ENCODE measurements at regions not wholly inside any gene's neighbourhood (a gene's known extent, or its start where the extent isn't known, plus 50 kb on each side); places are given as distances from the start of the nearest gene placed in this dataset.
"Not testable (repeated sequence)": the region's sequence is repeated elsewhere in the genome, so short reads cannot be mapped to it uniquely, and the experiment has no call there.

- no peak for DNase-seq (ENCODE audit: low read depth)
Observed at GRCh38 chr4:82181789-82182188, 192.0 kb downstream of the HNRNPD start.

- DNase-seq (ENCODE audit: low read depth) = no peak
Observed at GRCh38 chr4:82172186-82172585, 201.6 kb downstream of the HNRNPD start.

- no peak for DNase-seq (ENCODE audit: low read depth)
Observed at GRCh38 chr4:82171531-82172155, 202.1 kb downstream of the HNRNPD start.

GRCh38 chr4:82149750-82150149 lies 224.0 kb downstream of the HNRNPD start:
- no peak for DNase-seq (ENCODE audit: low read depth)

DNA sequence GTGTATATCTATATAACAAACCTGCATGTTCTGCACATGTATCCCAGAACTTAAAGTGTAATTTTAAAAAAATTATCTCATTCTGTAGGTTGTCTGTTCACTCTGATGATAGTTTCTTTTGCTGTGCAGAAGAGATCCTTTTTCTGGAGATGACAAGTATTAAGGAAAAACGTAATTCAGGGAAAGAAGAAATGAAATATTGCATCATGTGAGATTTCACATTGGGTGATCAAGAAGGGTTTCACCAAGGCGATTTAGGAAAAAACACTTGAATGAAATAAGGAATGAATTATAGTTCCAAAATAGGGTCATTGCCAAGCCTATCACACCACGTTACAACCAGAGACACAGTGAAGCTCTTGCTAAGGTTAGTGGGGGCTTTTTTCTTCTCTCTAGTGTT lies 227.9 kb downstream of the HNRNPD start:
- DNase-seq (ENCODE audit: low read depth) = no peak

DNA sequence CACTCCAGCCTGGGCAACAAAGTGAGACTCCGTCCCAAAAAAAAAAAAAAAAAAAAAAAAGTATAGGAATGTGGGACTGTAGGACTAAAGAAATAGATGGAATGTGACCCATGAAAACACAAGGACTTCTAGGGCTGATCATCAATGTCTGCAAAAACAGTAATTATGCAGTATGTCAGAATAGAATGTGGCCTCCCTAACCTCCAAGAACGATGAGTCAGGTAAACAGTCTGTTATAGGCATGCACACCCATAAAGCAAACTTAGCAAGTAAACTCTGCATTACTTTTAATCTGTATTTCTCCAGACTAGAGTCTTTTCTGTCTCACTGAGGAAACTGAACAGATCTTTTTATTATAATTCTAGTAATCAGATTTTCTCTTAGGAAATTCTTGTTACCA lies 233.4 kb downstream of the HNRNPD start:
- no peak for DNase-seq (ENCODE audit: low read depth)

DNA sequence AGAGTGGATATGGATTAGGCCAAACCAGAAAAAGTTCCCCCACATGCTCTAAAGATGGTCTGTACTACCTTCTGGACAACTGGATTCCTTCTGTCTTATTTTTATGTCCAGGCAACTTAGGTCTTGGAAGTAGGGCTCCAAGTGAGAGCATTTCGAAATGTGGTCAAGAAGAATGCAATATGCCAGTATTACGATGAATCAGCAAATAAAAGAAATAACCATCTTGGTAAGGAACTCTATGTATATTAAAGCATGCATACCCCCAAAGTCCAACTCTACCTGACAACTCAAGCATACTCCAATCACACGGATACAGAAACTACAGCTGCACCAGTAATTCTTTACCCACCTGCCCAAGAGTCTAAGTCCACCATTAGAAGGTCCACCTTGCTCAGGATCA lies 234.5 kb downstream of the HNRNPD start:
- no peak for DNase-seq (ENCODE audit: low read depth)

GRCh38 chr4:82138374-82138773 lies 235.4 kb downstream of the HNRNPD start:
- DNase-seq (ENCODE audit: low read depth) = peak; percentile 1

DNA sequence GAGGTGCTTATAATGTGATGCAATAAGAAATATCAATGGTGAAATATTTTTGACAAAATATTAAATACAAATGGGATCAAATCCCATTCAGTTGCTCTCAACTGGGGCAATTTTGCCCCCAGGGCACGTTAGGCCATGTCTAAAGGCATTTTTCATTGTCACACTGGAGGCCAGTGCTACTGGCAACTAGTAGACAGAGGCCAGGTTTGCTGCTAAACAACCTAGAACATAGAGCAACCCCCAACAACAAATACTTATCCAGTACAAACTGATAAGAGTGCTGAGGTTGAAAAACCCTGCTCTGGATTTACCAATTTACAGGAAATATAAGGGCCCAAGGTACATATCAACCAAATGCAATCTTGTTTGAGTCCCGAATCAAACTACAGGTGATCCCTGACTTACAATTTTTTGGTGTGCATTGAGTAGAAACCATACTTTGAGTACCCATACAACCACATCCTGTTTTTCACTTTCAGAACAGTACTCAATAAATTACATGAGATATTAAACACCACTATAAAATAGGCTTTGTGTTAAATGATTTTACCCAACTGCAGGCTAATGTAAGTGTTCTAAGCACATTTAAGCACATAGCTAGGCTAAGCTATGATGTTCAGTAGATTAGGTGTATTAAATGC lies 237.5 kb downstream of the HNRNPD start:
- no peak for DNase-seq (ENCODE audit: low read depth)

DNA sequence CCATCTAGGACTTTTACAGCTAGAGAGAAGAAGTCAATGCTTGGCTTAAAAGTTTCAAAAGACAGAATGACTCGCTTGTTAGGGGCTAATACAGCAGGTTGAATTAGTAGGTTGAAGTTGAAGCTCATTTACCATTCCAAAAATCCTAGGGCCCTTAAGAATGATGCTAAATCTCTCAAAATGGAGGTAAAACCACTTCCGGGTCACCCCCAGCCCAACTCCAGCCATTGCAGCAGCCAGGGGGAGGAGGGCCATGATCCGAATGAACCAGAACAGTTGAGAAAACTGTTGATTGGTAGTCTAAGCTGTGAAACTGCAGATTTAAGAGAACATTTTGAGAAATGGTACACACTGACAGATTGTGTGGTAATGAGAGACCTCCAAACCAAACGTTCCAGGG lies 245.4 kb downstream of the HNRNPD start:
- no peak for DNase-seq (ENCODE audit: low read depth)

- DNase-seq (ENCODE audit: low read depth) = no peak
Observed at GRCh38 chr4:82126512-82127040, 247.2 kb downstream of the HNRNPD start.

- DNase-seq (ENCODE audit: low read depth) = no peak
Observed at GRCh38 chr4:82125787-82126297, 247.9 kb downstream of the HNRNPD start.

DNA sequence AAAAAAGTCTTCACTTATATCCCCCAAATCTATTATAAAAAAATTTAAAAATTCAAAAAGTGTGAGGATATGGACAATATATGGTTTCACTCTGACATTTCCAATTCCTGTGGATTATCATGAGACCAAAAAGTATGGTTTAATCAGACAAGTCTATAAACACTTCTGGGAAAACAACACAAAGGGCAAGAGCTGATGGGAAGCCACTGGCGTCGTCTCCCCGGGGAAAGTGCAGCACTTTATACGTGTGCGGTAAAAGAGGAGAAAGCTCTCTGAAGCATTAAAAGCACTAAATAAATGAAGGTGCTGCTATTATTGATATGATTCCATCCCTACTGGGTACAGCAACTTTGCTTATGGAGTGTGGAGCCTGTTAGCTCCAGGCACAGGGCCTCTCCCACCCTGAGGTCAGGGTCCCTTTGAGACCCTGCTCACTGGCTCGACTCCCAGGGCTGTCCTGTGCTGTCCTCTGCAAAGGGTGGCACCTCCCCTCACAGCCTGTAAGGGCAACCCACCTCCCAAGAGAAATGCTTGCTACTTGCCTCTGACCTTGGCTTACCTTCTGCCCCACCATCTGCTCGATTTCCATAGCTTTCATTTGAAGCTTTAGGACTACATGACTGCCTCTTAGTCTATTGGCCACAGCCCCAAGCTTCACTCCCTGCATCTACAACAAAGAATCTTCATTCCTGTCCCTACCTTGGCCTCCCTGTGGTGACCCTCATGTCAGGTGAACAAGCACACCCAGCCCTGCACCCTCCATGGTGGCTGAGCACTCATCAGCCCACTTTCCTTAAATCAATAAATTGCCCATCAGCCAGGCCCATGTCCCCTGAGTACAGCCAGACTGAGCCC lies 248.6 kb downstream of the HNRNPD start:
- DNase-seq (ENCODE audit: low read depth) = no peak

DNA sequence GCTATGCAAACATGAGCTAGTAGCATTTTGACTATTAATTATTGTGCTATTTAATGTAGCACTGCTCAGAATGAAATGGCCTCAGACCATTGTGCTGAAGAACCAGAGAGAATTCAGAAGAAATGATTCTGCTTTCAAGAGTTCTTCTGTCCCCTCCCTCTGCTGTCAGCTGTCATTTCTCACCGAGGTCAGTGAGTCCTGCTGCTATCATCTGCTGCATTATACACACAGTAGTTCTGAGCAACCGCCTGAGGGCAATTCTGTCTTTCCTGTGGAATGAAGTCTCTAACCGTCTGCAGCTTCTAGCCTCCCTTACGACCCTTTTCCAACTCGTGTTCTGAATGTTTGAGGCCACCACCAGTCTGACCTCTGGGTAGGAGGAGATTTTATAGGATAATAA lies 249.4 kb downstream of the HNRNPD start:
- no peak for DNase-seq (ENCODE audit: low read depth)

DNA sequence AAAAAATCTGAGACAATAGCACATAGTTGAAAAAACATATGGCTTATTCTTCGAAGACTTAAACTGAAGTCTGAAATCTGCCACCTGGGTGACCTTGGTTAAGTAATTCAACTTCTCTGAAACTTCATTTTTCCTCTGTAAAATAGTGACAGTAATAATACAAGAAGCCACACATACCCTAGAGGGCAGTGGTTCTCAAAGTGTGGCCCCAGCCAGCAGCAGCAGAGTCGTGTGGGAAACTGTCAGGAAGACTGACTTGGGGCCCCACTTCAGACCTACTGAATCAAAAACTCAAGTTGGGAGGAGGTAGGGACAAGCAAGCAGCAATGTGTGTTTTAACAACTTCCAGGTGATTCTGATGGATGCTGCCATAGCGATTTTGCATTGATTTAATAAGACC lies 249.9 kb downstream of the HNRNPD start:
- no peak for DNase-seq (ENCODE audit: low read depth)

DNA sequence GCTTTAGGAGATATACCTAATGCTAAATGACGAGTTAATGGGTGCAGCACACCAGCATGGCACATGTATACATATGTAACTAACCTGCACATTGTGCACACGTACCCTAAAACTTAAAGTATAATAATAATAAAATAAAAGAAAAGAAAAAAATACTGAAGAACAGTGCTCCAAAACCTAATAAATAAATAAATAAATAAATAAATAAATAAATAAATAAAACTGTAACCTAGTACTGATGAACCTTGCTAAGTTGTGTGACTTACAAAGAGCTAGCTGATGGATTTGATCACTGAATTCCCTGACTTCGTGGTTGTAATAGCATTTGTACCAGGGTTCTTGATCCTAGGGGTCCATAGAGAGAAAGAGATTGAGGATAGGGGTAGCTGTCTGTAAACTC lies 258.6 kb downstream of the HNRNPD start:
- not testable (repeated sequence) for DNase-seq (ENCODE audit: low read depth)

GRCh38 chr4:82108506-82108905 lies 265.3 kb downstream of the HNRNPD start:
- no peak for DNase-seq (ENCODE audit: low read depth)

- DNase-seq (ENCODE audit: low read depth) = no peak
Observed at GRCh38 chr4:82104578-82104977, 269.2 kb downstream of the HNRNPD start.

DNA sequence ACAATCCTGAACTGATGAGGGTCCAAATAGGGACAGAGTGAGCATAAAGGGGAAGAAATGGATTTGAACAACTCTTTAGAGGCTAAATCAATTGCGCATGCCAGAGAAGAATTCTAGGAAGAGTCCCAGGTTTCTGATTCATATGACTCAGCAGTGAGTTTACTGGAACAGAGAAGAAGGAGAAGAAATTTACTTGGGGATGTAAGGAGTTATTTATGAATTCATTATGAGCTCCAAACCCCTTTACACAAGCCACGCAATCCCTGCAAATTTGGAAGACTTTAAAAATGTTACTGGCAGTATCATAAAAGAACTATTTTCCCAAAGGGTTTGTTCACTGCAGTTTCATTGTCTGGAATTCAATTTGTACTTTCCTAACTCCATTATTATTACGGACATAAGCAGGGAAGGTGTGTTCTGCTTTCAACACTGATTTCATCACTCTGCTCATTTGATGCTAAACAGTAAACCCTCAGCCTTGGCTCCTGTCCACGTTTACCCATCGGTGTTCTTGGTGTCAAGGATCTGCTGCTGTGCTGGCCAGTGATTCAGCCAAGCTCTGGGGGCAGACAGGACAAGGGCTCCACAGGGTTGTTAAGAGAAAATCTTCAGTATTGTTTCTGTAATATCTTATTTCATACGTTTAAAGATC lies 273.7 kb downstream of the HNRNPD start:
- no peak for DNase-seq (ENCODE audit: low read depth)

- DNase-seq (ENCODE audit: low read depth) = peak; percentile 58
Observed at GRCh38 chr4:82097504-82097903, 276.3 kb downstream of the HNRNPD start.

DNA sequence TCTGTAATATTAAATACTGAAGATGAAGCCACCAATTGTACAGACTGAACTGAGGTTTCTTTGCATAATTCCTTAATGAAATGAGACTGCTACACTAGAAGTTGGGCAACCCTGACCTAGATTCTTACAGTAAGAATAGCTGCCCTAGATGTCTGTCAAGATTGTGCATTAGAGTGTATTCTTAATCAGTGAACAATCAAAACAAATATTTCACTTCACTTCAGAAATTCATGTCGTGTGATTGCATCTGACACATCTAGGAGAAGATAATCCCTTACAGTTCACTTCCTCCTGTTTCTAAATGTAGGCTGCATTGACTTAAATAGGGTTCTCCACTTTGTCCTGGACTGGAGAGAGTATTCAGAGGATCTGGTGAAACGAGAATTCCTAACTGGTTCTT lies 283.1 kb downstream of the HNRNPD start:
- no peak for DNase-seq (ENCODE audit: low read depth)

GRCh38 chr4:82084747-82085146 lies 289.0 kb downstream of the HNRNPD start:
- no peak for DNase-seq (ENCODE audit: low read depth)
